ENCODE measurements at regions not wholly inside any gene's neighbourhood (a gene's known extent, or its start where the extent isn't known, plus 50 kb on each side); places are given as distances from the start of the nearest gene placed in this dataset.

- TF ChIP-seq, protein P1, sequence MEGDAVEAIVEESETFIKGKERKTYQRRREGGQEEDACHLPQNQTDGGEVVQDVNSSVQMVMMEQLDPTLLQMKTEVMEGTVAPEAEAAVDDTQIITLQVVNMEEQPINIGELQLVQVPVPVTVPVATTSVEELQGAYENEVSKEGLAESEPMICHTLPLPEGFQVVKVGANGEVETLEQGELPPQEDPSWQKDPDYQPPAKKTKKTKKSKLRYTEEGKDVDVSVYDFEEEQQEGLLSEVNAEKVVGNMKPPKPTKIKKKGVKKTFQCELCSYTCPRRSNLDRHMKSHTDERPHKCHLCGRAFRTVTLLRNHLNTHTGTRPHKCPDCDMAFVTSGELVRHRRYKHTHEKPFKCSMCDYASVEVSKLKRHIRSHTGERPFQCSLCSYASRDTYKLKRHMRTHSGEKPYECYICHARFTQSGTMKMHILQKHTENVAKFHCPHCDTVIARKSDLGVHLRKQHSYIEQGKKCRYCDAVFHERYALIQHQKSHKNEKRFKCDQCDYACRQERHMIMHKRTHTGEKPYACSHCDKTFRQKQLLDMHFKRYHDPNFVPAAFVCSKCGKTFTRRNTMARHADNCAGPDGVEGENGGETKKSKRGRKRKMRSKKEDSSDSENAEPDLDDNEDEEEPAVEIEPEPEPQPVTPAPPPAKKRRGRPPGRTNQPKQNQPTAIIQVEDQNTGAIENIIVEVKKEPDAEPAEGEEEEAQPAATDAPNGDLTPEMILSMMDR (IDR thresholded peaks at IDR 0.05; ENCODE audit: unreplicated experiment in 3 of 3), result no peak
- H3K36me3 Mint-ChIP-seq (ENCODE audit: low read depth), result no peaks in the 10 kb centered on the region
- no peaks in the 10 kb centered on the region for H3K4me1 Mint-ChIP-seq
- no peaks in the 10 kb centered on the region for H3K9me3 Mint-ChIP-seq
- peaks cover 7% of the 10 kb centered on the region for H3K27me3 Mint-ChIP-seq (ENCODE audit: low read depth)
- no peak overlapping the region for H3K4me3 Mint-ChIP-seq
- H3K27ac Mint-ChIP-seq, result no peak overlapping the region
These were observed 228.2 kb downstream of the SYK start for GRCh38 chr9:91029650-91030361.

- H3K9me3 Mint-ChIP-seq, result no peaks in the 10 kb centered on the region
- H3K27me3 Mint-ChIP-seq (ENCODE audit: low read depth), result peaks cover 10% of the 10 kb centered on the region
- no peak overlapping the region for H3K27ac Mint-ChIP-seq
- H3K4me1 Mint-ChIP-seq, result peaks cover 2% of the 10 kb centered on the region
- no peaks in the 10 kb centered on the region for H3K36me3 Mint-ChIP-seq (ENCODE audit: low read depth)
- no peak overlapping the region for H3K4me3 Mint-ChIP-seq
- TF ChIP-seq, protein P1 (IDR thresholded peaks at IDR 0.05; ENCODE audit: unreplicated experiment in 3 of 3), result no peak
These were observed 230.5 kb downstream of the SYK start for GRCh38 chr9:91032121-91032531.

- TF ChIP-seq, protein P1 (IDR thresholded peaks at IDR 0.05; ENCODE audit: unreplicated experiment in 3 of 3), result no peak
- H3K9me3 Mint-ChIP-seq, result no peaks in the 10 kb centered on the region
- no peaks in the 10 kb centered on the region for H3K36me3 Mint-ChIP-seq (ENCODE audit: low read depth)
- no peak overlapping the region for H3K4me3 Mint-ChIP-seq
- H3K4me1 Mint-ChIP-seq, result peaks cover 13% of the 10 kb centered on the region
- H3K27me3 Mint-ChIP-seq (ENCODE audit: low read depth), result peaks cover 15% of the 10 kb centered on the region
- no peak overlapping the region for H3K27ac Mint-ChIP-seq
These were observed 231.7 kb downstream of the SYK start for GRCh38 chr9:91033270-91033669.

DNA sequence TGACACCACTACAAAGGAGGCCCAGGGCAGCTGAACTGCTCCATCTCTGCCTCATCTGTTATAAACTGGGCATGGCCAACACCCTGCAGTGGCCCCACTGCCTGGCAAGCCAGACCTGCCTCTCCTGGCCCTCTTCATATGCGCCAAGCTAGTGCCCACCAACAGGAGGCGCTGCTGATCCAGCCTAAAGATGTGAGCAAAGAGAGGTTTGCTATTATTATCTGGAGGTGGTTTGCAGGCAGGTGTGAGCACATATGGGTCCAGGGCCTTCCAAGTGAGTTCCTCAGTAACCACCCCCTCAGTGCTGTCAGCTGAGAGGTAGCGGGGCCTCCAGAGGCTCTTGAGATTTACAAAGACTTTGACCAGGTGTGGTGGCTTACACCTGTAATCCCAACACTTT lies 232.2 kb downstream of the SYK start:
- no peak overlapping the region for H3K27ac Mint-ChIP-seq
- no peaks in the 10 kb centered on the region for H3K36me3 Mint-ChIP-seq (ENCODE audit: low read depth)
- H3K27me3 Mint-ChIP-seq (ENCODE audit: low read depth), result peaks cover 19% of the 10 kb centered on the region
- H3K9me3 Mint-ChIP-seq, result no peaks in the 10 kb centered on the region
- TF ChIP-seq, protein P1 (IDR thresholded peaks at IDR 0.05; ENCODE audit: unreplicated experiment in 3 of 3), result no peak
- peaks cover 17% of the 10 kb centered on the region for H3K4me1 Mint-ChIP-seq
- no peak overlapping the region for H3K4me3 Mint-ChIP-seq

- TF ChIP-seq, protein P1 (IDR thresholded peaks at IDR 0.05; ENCODE audit: unreplicated experiment in 3 of 3), result no peak
- H3K9me3 Mint-ChIP-seq, result no peaks in the 10 kb centered on the region
- H3K27ac Mint-ChIP-seq, result no peak overlapping the region
- H3K4me1 Mint-ChIP-seq, result peaks cover 17% of the 10 kb centered on the region
- no peaks in the 10 kb centered on the region for H3K36me3 Mint-ChIP-seq (ENCODE audit: low read depth)
- H3K4me3 Mint-ChIP-seq, result no peak overlapping the region
- H3K27me3 Mint-ChIP-seq (ENCODE audit: low read depth), result peaks cover 19% of the 10 kb centered on the region
These were observed 232.9 kb downstream of the SYK start for GRCh38 chr9:91034521-91034920.

Measured in nephron (organoid).